SK-N-MC (cell line): ENCODE measurements at regions not wholly inside any gene's neighbourhood (a gene's known extent, or its start where the extent isn't known, plus 50 kb on each side); places are given as distances from the start of the nearest gene placed in this dataset.
"Not testable (repeated sequence)": the region's sequence is repeated elsewhere in the genome, so short reads cannot be mapped to it uniquely, and the experiment has no call there.

Experiments used
- EZH2 ChIP-seq: fragments of 200-600 bp; sonication (generic); IDR thresholded peaks from one replicate; pipeline ENCODE4 v1.6.1; 2017; ENCODE audit warnings: antibody characterized with exemption
- FOXP2 ChIP-seq: optimal IDR thresholded peaks from 2 replicates; pipeline ENCODE3; 2011; ENCODE audit warnings: mild to moderate bottlenecking, moderate library complexity; ENCODE audit not compliant: insufficient read depth; ENCODE audit errors: extremely low read length, control extremely low read depth
- POLR2AphosphoS5 ChIP-seq: IDR thresholded peaks from 2 replicates; pipeline ENCODE4 v1.6.1; 2012; ENCODE audit warnings: mild to moderate bottlenecking, low read depth, low read length, borderline replicate concordance

DNA sequence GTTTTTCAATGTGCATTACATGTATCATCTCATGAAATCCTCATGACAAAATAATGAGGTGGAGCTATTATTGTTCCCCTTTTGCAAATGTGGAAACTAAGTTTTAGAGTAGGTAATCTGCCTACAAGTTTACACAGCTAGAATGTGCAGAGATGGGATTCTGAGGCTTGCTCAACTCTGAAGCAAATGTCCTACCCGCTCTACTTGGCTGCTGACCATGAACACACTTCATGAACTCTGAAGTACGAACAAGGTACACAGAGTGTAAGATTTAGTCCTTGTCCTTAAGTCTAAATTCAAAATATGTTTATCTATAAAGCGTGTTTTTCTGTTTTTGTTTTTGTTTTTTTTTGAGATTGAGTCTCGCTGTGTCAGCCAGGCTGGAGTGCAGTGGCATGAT, 63.6 kb upstream of the NOTCH2NLA start:
- not testable (repeated sequence) for TF ChIP-seq POLR2AphosphoS5, EZH2, FOXP2
